GM21367 (cell line): ENCODE measurements at regions not wholly inside any gene's neighbourhood (a gene's known extent, or its start where the extent isn't known, plus 50 kb on each side); places are given as distances from the start of the nearest gene placed in this dataset.

ENCODE experiments used
- ATAC-seq: cut with Tn5 transposase; IDR thresholded peaks from one replicate; pipeline ENCODE4 v1.9.1; 2021; ENCODE audit not compliant: unreplicated experiment

DNA sequence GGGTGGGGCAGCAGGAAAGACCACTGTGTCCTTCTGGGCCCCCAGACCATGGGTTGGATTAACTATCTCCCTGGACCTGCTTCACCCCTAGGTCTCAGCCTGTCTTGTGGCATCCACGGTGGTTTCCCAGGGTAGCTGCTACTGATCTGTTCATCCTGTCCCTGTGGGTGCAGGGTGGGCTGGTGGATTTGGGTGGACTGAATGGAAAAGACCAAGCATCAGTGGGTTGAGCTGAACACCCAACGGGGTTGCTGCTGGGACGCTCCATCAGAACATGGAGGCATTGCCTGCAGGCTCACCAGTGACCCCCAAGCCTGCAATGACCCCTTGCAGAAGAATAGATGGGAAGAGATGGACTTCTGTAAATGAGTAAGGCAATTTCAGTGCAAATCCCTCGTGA lies 812.1 kb downstream of the TBC1D22A start:
- no peak for ATAC-seq

DNA sequence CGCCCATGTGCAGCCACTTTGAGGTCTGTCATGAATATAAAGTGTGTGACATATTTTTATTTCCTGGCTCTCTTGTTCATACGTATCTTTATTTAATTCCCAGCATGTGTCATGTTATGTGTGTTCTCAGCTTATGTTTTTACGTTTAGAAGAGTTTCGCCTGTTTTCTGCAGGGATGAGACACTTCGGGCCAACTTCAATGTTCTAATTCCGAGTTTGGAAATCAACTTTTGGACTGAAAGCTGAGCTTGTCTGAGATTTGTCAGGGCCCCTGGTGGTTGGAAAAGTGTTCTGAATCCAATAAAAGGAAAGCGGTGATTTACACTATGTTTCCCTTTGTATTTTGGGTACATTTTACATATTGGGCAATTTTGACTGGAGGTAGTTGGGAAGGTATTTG lies 810.7 kb downstream of the TBC1D22A start:
- no peak for ATAC-seq

DNA sequence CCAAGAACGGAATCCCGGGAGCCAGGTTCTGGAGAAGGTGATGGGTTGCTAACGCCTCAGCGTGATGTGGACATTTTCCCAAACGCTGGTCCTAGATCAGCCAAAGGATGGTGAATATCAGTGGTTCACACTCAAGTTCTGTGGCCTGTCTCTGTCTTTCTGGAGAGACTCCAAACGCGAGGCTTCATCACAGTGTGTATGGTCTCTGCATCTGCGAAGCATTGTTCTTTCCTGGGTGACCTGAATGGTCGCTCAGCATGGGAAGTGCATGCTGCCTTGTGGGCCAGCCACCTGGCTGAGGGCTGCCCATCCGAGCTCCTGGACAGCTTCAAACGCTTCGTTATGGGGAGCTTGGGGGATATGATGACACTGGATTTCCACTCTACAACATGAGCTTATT lies 810.0 kb downstream of the TBC1D22A start:
- ATAC-seq, result no peak

- no peak for ATAC-seq
Measured at GRCh38 chr22:47571616-47572015, 809.2 kb downstream of the TBC1D22A start.

GRCh38 chr22:47570851-47571250 lies 808.4 kb downstream of the TBC1D22A start:
- no peak for ATAC-seq

- ATAC-seq, result no peak
Measured at GRCh38 chr22:47570300-47570685, 807.8 kb downstream of the TBC1D22A start.

DNA sequence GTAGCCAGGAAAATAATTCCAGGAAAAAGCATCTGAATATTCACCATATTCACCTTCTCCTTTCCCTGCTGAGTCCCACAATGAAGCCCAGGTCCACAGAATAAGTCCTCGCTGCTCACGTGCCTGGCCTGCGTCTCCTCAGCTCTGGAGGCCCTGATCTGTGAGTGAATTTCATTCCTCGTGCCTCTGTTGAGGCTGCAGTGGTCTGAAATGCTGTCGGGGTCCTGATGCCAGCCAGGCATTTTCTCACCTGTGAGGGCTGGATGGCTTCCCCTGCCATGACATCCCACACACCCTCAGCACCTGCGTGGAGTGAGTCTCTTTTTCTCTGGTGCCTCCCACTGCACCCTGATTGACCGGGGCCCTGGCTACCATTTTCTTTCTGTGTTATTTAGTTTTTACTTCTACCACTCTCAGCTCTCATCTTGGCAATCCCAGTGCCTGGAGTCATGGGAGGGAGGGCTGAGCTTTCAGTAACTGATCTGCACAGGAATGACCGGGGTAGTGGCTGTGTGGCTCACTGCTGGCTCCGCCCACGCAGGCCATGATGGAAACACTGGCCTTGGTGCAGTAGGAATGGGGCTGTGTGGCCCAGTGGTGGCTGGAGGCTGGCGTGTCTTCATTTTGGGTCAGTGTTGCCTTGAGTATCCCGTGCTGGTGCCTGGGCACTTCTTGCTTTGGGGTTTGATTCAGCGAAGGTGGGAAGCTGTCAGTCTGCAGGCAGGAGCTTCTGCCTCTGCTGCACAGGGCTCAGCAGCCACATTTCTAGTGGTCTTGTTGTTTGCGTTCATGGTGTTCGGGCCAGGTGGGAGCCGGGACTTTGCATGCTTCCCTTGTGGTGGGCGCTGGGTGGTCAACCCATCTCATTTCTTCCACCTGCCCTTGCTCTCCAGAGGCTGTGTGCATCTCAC lies 807.2 kb downstream of the TBC1D22A start:
- ATAC-seq, result no peak

DNA sequence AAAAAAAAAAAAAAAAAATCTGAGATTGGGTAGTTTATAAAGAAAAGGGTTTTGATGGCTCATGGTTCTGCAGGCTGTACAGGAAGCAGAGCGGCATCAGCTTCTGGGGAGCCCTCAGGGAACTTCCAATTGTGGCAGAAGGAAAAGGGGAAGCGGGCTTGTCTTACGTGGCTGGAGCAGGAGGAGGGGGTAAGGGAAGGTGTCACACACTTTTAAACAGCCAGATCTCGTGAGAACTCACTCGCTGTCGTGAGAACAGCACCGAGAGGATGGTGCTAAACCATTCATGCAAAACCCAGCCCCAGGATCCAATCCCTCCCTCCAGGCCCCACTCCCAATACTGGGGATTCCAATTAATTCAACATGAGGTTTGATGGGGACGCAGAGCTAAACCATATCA lies 806.2 kb downstream of the TBC1D22A start:
- no peak for ATAC-seq

- ATAC-seq, result no peak
Measured at GRCh38 chr22:47567126-47568090, 805.0 kb downstream of the TBC1D22A start.

DNA sequence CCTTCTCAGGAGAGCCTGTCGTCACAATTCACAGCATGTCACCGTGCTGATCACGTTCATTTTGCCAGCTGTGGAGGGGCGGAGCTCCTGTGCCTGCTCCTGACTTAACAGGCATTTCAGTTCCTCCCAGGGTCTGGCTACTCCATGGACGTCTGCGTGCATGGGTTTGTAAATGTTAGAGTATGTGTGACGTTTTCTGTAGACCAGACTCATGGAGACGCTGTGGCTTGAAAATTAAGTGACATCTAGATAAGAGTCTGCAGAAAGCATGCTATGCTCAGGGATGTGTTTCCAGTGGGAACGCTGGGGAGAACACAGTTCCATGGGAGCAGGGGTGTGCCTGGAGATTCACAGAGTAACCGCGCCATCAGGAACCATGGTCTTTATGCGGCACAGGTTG lies 804.0 kb downstream of the TBC1D22A start:
- ATAC-seq, result no peak

GRCh38 chr22:47565607-47566006 lies 803.2 kb downstream of the TBC1D22A start:
- ATAC-seq, result no peak

DNA sequence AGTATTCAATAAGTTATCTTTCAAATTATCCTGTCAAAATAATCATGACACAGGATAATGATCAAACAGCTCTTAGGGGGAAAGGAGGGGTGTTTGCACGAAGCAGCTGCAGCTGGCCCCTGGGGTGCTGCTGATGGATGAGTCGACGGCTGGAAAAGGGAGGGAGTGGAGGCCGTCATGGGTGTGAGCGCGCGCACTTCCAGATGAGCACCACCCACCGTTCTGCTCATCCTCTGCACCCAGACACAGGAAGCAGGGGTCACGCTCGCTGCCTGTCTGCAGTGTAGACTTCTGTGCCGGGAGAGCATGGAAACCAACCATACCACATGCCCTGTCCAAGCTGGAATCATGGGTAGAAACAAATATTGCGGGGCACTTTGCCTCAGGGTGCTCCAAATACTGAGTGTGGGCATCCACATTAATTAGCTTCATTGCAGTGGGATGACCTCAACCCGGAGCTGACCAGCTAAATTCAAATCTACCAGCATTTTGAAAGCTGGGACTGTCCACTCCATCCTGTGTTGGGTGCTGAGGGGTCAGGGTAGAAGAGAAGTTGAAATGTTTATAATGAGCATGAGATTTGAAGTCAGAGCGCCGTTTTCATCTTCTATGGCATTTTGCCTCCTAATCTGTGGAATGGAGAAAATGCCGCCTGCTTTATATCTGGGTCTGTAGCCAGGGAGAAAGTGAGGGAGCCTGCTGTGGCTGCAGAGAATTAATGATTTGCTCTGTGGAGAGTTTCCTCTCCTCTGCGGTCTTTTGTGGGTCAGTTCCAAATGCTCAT lies 802.4 kb downstream of the TBC1D22A start:
- ATAC-seq, result no peak

DNA sequence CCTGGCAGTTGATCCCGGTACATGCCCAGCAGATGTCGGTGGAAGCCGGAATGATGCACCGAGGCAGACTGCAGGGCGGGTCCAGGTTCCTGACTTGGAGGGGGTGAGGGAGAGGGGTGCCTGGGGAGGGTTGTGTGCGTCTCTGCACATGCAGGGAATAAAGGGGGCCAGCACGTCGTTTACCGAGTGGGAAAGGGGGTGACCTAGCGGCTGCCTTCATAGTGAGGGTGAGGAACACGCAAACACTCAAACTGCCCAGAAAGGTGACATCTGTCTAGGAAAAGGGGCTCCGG lies 801.7 kb downstream of the TBC1D22A start:
- ATAC-seq, result no peak

- ATAC-seq, result no peak
Measured at GRCh38 chr22:47563406-47564157, 801.1 kb downstream of the TBC1D22A start.

DNA sequence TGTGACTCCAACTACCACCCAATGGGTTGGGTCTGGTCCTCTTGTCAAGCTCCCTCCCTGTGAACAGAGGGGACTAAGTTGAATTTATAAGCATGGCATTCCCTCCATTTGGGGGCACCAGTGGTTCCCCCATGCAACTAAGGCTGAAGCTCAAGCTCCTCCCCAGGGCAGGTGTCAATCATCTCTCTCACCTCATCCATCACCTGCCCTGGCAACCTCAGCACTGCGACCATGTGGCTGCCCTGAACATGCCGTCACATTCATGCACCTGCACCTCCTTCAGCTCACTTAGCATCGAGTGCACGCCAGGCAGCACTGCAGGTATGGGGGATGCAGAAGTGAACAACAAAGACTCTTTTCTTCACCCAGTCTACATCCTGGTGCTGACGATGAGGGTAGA lies 799.3 kb downstream of the TBC1D22A start:
- ATAC-seq, result no peak

- no peak for ATAC-seq
Measured at GRCh38 chr22:47561115-47561675, 798.7 kb downstream of the TBC1D22A start.

- ATAC-seq, result no peak
Measured at GRCh38 chr22:47558828-47559700, 796.6 kb downstream of the TBC1D22A start.

DNA sequence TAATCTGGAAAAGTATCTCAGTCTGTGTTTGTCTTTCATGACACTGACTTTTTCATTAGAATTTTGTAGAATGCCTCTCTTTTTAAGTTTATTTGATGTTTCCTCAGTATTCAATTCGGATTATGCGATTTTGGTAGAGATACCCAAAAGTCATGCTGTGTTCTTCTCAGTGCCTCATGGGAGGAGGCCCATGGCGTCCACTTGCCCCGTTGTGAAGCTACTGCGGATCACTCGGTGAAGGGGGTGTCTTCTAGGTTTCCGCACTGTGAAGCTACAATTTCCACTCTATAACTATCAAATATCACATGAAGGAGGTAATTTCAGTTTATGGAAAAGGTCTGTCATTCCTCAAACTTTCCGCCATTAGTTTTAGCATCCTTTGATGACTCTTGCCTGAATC lies 794.0 kb downstream of the TBC1D22A start:
- ATAC-seq, result no peak

DNA sequence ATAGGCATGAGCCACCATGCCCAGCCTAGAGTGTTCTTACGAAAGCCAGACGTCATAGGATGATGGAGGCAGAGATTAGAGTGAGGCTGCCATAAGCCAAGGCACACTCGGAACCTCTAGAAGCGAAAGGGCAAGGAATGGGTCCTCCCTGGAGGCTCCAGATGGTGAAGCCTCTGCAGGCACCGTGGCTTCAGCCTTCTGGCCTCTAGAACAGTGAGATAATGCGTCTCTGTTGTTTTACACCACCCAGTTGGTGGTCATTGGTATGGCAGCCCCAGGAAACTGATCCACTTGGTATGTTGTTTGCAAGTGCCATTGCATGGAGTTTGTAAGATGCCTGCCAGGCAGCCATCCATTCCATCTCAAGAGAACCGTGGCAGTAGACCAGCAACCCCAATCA lies 791.0 kb downstream of the TBC1D22A start:
- ATAC-seq, result no peak
